ENCODE measurements at regions not wholly inside any gene's neighbourhood (a gene's known extent, or its start where the extent isn't known, plus 50 kb on each side); places are given as distances from the start of the nearest gene placed in this dataset.

DNA sequence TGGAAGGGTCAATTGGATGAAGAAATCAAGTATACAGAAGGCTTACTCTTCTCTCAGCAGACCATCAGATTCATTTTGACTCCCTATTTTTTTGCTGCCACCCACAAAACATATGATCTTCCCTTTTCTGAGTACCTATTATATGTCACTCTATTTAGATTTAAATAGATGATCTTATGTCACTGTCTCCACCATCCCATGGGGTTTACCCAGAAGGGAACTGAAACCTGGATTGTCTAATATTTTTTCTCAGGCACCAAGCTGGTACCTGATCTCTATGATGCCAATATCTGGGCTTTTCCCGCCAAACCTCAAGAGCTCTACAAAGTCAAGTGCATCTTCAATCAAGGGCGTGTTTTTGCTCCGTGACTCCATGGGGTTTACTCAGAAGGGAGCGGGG, 118.7 kb downstream of the GAS1 start:
- no peaks in the 10 kb centered on the region for H3K9me3 ChIP-seq (ENCODE audit: low read length)
- ChIA-PET POLR2A (no interaction called here), CTCF (ENCODE audit: low intra/inter-chr PET ratio, low total read pairs) (no interaction called here)
- H3K79me2 ChIP-seq (ENCODE audit: insufficient read depth, low read length): no peaks in the 10 kb centered on the region
- no peak overlapping the region for H3K9ac ChIP-seq (ENCODE audit: insufficient read depth, low read depth, low read length)
- no peak overlapping the region for H2AFZ ChIP-seq (ENCODE audit: low read length)
- no peaks in the 10 kb centered on the region for H4K20me1 ChIP-seq (ENCODE audit: insufficient read depth, low read length)
- H3K4me2 ChIP-seq (ENCODE audit: low read depth, low read length): no peak overlapping the region
- H3K36me3 ChIP-seq (replicated peaks in 1 of 2; ENCODE audit: control insufficient read depth in 1 of 2, insufficient read depth in 2 of 2, low read length in 2 of 2): no peaks in the 10 kb centered on the region
- TF ChIP-seq, protein P1, sequence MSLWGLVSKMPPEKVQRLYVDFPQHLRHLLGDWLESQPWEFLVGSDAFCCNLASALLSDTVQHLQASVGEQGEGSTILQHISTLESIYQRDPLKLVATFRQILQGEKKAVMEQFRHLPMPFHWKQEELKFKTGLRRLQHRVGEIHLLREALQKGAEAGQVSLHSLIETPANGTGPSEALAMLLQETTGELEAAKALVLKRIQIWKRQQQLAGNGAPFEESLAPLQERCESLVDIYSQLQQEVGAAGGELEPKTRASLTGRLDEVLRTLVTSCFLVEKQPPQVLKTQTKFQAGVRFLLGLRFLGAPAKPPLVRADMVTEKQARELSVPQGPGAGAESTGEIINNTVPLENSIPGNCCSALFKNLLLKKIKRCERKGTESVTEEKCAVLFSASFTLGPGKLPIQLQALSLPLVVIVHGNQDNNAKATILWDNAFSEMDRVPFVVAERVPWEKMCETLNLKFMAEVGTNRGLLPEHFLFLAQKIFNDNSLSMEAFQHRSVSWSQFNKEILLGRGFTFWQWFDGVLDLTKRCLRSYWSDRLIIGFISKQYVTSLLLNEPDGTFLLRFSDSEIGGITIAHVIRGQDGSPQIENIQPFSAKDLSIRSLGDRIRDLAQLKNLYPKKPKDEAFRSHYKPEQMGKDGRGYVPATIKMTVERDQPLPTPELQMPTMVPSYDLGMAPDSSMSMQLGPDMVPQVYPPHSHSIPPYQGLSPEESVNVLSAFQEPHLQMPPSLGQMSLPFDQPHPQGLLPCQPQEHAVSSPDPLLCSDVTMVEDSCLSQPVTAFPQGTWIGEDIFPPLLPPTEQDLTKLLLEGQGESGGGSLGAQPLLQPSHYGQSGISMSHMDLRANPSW (CRISPR knock-in tag; IDR thresholded peaks at IDR 0.05; ENCODE audit: borderline replicate concordance): no peak
- no peak for TF ChIP-seq GATAD2A (CRISPR knock-in tag; IDR thresholded peaks at IDR 0.05)
- TF ChIP-seq, protein P2, sequence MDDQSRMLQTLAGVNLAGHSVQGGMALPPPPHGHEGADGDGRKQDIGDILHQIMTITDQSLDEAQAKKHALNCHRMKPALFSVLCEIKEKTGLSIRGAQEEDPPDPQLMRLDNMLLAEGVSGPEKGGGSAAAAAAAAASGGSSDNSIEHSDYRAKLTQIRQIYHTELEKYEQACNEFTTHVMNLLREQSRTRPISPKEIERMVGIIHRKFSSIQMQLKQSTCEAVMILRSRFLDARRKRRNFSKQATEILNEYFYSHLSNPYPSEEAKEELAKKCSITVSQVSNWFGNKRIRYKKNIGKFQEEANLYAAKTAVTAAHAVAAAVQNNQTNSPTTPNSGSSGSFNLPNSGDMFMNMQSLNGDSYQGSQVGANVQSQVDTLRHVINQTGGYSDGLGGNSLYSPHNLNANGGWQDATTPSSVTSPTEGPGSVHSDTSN (CRISPR knock-in tag; IDR thresholded peaks at IDR 0.05; ENCODE audit: borderline replicate concordance): no peak
- TF ChIP-seq ZFP36 (IDR thresholded peaks at IDR 0.05; ENCODE audit: borderline replicate concordance, low read depth, low read length, partially characterized antibody): no peak
- TF ChIP-seq U2AF1 (optimal IDR thresholded peaks at IDR 0.05; ENCODE audit: low read depth, low read length): no peak
- H3K27ac ChIP-seq (ENCODE audit: extremely low read length, insufficient read depth, low read length): no peak overlapping the region
- DNase-seq (ENCODE audit: low spot score) (no peak), FAIRE-seq (no peak), ATAC-seq (no peak)
- WGBS (ENCODE audit: low lambda C conversion rate): 39% methylated on average over 4 of the region's 4 CpGs
- BruUV-seq (replicated peaks): no TSS peak
- intact Hi-C loops (cut with micrococcal nuclease; ENCODE audit: unreplicated experiment) (no loop called here), in situ Hi-C loops (cut with HindIII; ENCODE audit: extremely low pct_ligation_motif_present, low pct_unique_long_range_greater_than_20kb) (no loop called here)
- H3K27me3 ChIP-seq (ENCODE audit: control insufficient read depth in 1 of 2, insufficient read depth in 2 of 2, low read length in 2 of 2): no peaks in the 10 kb centered on the region
- no peak overlapping the region for H3K4me3 ChIP-seq (replicated peaks in 1 of 3; ENCODE audit: insufficient read depth in 1 of 3, low read depth in 2 of 3, low read length in 3 of 3)
- H3K4me1 ChIP-seq (ENCODE audit: insufficient read depth, low read length): no peaks in the 10 kb centered on the region

DNA sequence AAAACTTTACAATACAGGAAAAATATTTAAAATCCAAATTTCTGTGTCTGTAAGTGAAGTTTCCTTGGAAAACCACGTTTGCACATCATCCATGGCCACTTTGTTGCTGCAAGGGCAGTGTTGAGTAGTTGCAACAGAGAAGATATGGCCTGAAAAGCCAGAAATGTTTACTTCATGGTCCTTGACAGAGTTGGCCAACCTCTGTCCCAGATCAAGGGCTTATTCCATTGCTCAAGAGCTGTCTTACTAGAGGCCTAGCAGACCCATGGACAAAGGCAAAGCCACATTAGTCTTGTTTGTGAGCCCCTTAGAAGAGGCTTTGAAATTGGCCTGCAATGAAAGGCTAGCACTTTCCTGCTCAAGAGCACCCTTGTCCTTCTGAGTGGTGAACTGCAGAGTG, 119.4 kb downstream of the GAS1 start:
- Histone ChIP-seq H3K9me3 (ENCODE audit: low read length) (no peaks in the 10 kb centered on the region), H3K4me3 (replicated peaks in 1 of 3; ENCODE audit: insufficient read depth in 1 of 3, low read depth in 2 of 3, low read length in 3 of 3) (no peak overlapping the region), H3K27ac (ENCODE audit: extremely low read length, insufficient read depth, low read length) (no peak overlapping the region), H3K4me2 (ENCODE audit: low read depth, low read length) (no peak overlapping the region), H3K27me3 (ENCODE audit: control insufficient read depth in 1 of 2, insufficient read depth in 2 of 2, low read length in 2 of 2) (peaks cover 0 to 6% of the 10 kb centered on the region in 2 experiments; a peak in 1 of 5 replicates), H3K36me3 (replicated peaks in 1 of 2; ENCODE audit: control insufficient read depth in 1 of 2, insufficient read depth in 2 of 2, low read length in 2 of 2) (no peaks in the 10 kb centered on the region), H3K4me1 (ENCODE audit: insufficient read depth, low read length) (no peaks in the 10 kb centered on the region), H3K79me2 (ENCODE audit: insufficient read depth, low read length) (no peaks in the 10 kb centered on the region), H2AFZ (ENCODE audit: low read length) (no peak overlapping the region), H3K9ac (ENCODE audit: insufficient read depth, low read depth, low read length) (no peak overlapping the region), H4K20me1 (ENCODE audit: insufficient read depth, low read length) (no peaks in the 10 kb centered on the region)
- 0% methylated on average over 1 of the region's 1 CpG for WGBS (ENCODE audit: low lambda C conversion rate)
- ChIA-PET POLR2A (no interaction called here), CTCF (ENCODE audit: low intra/inter-chr PET ratio, low total read pairs) (no interaction called here)
- in situ Hi-C loops (cut with HindIII; ENCODE audit: extremely low pct_ligation_motif_present, low pct_unique_long_range_greater_than_20kb) (no loop called here), intact Hi-C loops (cut with micrococcal nuclease; ENCODE audit: unreplicated experiment) (no loop called here)
- no peak for ATAC-seq
- no peak for DNase-seq (ENCODE audit: low spot score)
- no TSS peak for BruUV-seq (replicated peaks)
- FAIRE-seq: no peak
- TF ChIP-seq, protein P3, sequence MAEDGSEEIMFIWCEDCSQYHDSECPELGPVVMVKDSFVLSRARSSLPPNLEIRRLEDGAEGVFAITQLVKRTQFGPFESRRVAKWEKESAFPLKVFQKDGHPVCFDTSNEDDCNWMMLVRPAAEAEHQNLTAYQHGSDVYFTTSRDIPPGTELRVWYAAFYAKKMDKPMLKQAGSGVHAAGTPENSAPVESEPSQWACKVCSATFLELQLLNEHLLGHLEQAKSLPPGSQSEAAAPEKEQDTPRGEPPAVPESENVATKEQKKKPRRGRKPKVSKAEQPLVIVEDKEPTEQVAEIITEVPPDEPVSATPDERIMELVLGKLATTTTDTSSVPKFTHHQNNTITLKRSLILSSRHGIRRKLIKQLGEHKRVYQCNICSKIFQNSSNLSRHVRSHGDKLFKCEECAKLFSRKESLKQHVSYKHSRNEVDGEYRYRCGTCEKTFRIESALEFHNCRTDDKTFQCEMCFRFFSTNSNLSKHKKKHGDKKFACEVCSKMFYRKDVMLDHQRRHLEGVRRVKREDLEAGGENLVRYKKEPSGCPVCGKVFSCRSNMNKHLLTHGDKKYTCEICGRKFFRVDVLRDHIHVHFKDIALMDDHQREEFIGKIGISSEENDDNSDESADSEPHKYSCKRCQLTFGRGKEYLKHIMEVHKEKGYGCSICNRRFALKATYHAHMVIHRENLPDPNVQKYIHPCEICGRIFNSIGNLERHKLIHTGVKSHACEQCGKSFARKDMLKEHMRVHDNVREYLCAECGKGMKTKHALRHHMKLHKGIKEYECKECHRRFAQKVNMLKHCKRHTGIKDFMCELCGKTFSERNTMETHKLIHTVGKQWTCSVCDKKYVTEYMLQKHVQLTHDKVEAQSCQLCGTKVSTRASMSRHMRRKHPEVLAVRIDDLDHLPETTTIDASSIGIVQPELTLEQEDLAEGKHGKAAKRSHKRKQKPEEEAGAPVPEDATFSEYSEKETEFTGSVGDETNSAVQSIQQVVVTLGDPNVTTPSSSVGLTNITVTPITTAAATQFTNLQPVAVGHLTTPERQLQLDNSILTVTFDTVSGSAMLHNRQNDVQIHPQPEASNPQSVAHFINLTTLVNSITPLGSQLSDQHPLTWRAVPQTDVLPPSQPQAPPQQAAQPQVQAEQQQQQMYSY (CRISPR knock-in tag; IDR thresholded peaks at IDR 0.05): no peak
- TF ChIP-seq, protein P4, sequence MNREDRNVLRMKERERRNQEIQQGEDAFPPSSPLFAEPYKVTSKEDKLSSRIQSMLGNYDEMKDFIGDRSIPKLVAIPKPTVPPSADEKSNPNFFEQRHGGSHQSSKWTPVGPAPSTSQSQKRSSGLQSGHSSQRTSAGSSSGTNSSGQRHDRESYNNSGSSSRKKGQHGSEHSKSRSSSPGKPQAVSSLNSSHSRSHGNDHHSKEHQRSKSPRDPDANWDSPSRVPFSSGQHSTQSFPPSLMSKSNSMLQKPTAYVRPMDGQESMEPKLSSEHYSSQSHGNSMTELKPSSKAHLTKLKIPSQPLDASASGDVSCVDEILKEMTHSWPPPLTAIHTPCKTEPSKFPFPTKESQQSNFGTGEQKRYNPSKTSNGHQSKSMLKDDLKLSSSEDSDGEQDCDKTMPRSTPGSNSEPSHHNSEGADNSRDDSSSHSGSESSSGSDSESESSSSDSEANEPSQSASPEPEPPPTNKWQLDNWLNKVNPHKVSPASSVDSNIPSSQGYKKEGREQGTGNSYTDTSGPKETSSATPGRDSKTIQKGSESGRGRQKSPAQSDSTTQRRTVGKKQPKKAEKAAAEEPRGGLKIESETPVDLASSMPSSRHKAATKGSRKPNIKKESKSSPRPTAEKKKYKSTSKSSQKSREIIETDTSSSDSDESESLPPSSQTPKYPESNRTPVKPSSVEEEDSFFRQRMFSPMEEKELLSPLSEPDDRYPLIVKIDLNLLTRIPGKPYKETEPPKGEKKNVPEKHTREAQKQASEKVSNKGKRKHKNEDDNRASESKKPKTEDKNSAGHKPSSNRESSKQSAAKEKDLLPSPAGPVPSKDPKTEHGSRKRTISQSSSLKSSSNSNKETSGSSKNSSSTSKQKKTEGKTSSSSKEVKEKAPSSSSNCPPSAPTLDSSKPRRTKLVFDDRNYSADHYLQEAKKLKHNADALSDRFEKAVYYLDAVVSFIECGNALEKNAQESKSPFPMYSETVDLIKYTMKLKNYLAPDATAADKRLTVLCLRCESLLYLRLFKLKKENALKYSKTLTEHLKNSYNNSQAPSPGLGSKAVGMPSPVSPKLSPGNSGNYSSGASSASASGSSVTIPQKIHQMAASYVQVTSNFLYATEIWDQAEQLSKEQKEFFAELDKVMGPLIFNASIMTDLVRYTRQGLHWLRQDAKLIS (CRISPR knock-in tag; IDR thresholded peaks at IDR 0.05): no peak

Data from HepG2 (cell line).